LNCAP (cell line): ENCODE measurements at regions not wholly inside any gene's neighbourhood (a gene's known extent, or its start where the extent isn't known, plus 50 kb on each side); places are given as distances from the start of the nearest gene placed in this dataset.

Source experiments
- CTCF ChIP-seq: fragments of 450-650 bp; IDR thresholded peaks from 2 replicates; pipeline ENCODE4 v1.5.1; 2017; ENCODE audit warnings: mild to moderate bottlenecking

- no peak for TF ChIP-seq CTCF
Measured at GRCh38 chr6:154885214-154885613, 109.9 kb upstream of the TIAM2 start.

- no peak for TF ChIP-seq CTCF
Measured at GRCh38 chr6:154886016-154886415, 109.1 kb upstream of the TIAM2 start.

- TF ChIP-seq CTCF = no peak
Measured at GRCh38 chr6:154886471-154886870, 108.6 kb upstream of the TIAM2 start.

- TF ChIP-seq CTCF = no peak
Measured at GRCh38 chr6:154887051-154887450, 108.1 kb upstream of the TIAM2 start.

- TF ChIP-seq CTCF = no peak
Measured at GRCh38 chr6:154888421-154889295, 106.5 kb upstream of the TIAM2 start.

GRCh38 chr6:154890874-154891273 lies 104.2 kb upstream of the TIAM2 start:
- TF ChIP-seq CTCF = no peak

GRCh38 chr6:154891901-154892300 lies 103.2 kb upstream of the TIAM2 start:
- TF ChIP-seq CTCF = no peak
